HepG2 (cell line): ENCODE measurements at regions not wholly inside any gene's neighbourhood (a gene's known extent, or its start where the extent isn't known, plus 50 kb on each side); places are given as distances from the start of the nearest gene placed in this dataset.

ENCODE experiments used
- ATAC-seq: fragments of 200-7000 bp; cut with Tn5 transposase; 3 replicates; pipeline ENCODE4 v1.9.1; 2020; ENCODE audit warnings: mild to moderate bottlenecking, moderate library complexity
- BruUV-seq: library from RNA; stranded (reverse); fragments of 400-500 nt; replicated peaks from 2 replicates; lab custom pipeline; 2021; lab: Mats Ljungman, UMichigan
- CTCF ChIA-PET: fragments of 300-600 bp; formaldehyde crosslinking; extraction: SDS; loops from one replicate; lab custom pipeline; 2021; ENCODE audit warnings: low total read pairs, inconsistent platforms, low intra/inter-chr PET ratio; lab: Yijun Ruan, JAX
- POLR2A ChIA-PET: fragments of 350-600 bp; sonication (Branson Sonifier 250); formaldehyde crosslinking; loops from one replicate; lab custom pipeline; 2020; ENCODE audit warnings: antibody characterized with exemption, inconsistent platforms; lab: Yijun Ruan, JAX
- DNase-seq: peaks from one replicate; pipeline ENCODE4 v3.0.0-alpha.2; 2015; ENCODE audit warnings: low spot score
- FAIRE-seq: peaks from 3 replicates; lab custom pipeline; 2011; peaks lifted over from hg19 to GRCh38; lab: Jason Lieb, UNC
- H2AFZ ChIP-seq: one replicate; pipeline ENCODE4 v1.6.1; 2011; ENCODE audit warnings: low read length, inconsistent platforms
- H3K27ac ChIP-seq: fragments of 300-600 bp; 3 replicates; pipeline ENCODE4 v1.8.0; 2011; ENCODE audit warnings: mixed run types, mild to moderate bottlenecking, mixed read lengths, low read length, inconsistent platforms; ENCODE audit not compliant: insufficient read depth; ENCODE audit errors: extremely low read length
- H3K27me3 ChIP-seq, 2 experiments: fragments of 200-600 bp in 1 of 2; 2 replicates in 1 of 2; 3 replicates in 1 of 2; pipeline versions ENCODE4 v1.6.0 to v1.8.0; 2011; ENCODE audit warnings: low read length in 2 of 2, mild to moderate bottlenecking in 2 of 2, moderate library complexity in 2 of 2, inconsistent platforms in 1 of 2; ENCODE audit not compliant: insufficient read depth in 2 of 2, control insufficient read depth in 1 of 2
- H3K36me3 ChIP-seq, 2 experiments: fragments of 200-600 bp in 1 of 2; replicated peaks in 1 of 2; 2 replicates in 1 of 2; 3 replicates in 1 of 2; pipeline versions ENCODE4 v1.5.1 to v1.8.0; 2011; ENCODE audit warnings: low read length in 2 of 2, inconsistent platforms in 1 of 2; ENCODE audit not compliant: insufficient read depth in 2 of 2, control insufficient read depth in 1 of 2
- H3K4me1 ChIP-seq: 2 replicates; pipeline ENCODE4 v1.5.1; 2012; ENCODE audit warnings: low read length, inconsistent platforms; ENCODE audit not compliant: insufficient read depth
- H3K4me2 ChIP-seq: 2 replicates; pipeline ENCODE4 v1.6.0; 2011; ENCODE audit warnings: low read depth, low read length, inconsistent platforms
- H3K4me3 ChIP-seq, 3 experiments: fragments of 200-600 bp in 1 of 3; sonication (generic), shearing (Covaris generic) in 1 of 3; replicated peaks in 1 of 3; 2 replicates each; pipeline ENCODE4 v1.5.1; 2011 to 2016; ENCODE audit warnings: low read length in 3 of 3, inconsistent platforms in 2 of 3, low read depth in 2 of 3, mild to moderate bottlenecking in 2 of 3, control low read depth in 1 of 3, mixed read lengths in 1 of 3; ENCODE audit not compliant: insufficient read depth in 1 of 3
- H3K79me2 ChIP-seq: one replicate; pipeline ENCODE4 v1.6.1; 2011; ENCODE audit warnings: low read length, inconsistent platforms; ENCODE audit not compliant: insufficient read depth
- H3K9ac ChIP-seq: 2 replicates; pipeline ENCODE4 v1.6.0; 2011; ENCODE audit warnings: mild to moderate bottlenecking, low read depth, low read length, inconsistent platforms; ENCODE audit not compliant: insufficient read depth
- H3K9me3 ChIP-seq: 2 replicates; pipeline ENCODE4 v1.5.1; 2012; ENCODE audit warnings: mild to moderate bottlenecking, low read length
- H4K20me1 ChIP-seq: 2 replicates; pipeline ENCODE4 v1.6.0; 2011; ENCODE audit warnings: inconsistent platforms, mild to moderate bottlenecking, low read length, moderate library complexity; ENCODE audit not compliant: insufficient read depth
- AGO1 ChIP-seq: fragments of 200-400 bp; formaldehyde crosslinking; IDR thresholded peaks from 2 replicates; pipeline ENCODE4 v1.6.1; 2017; ENCODE audit warnings: mild to moderate bottlenecking, low read depth, low read length, moderate library complexity; ENCODE audit not compliant: poor library complexity, severe bottlenecking
- ARID2 ChIP-seq: sonication (generic); formaldehyde crosslinking; IDR thresholded peaks from 2 replicates; pipeline ENCODE4 v1.8.1; 2022; ENCODE audit warnings: mild to moderate bottlenecking, missing genetic modification reagents, borderline replicate concordance
- ELF4 ChIP-seq: sonication (generic); formaldehyde crosslinking; IDR thresholded peaks from 2 replicates; pipeline ENCODE4 v1.5.0; 2020; ENCODE audit warnings: missing genetic modification reagents, mild to moderate bottlenecking, moderate library complexity, borderline replicate concordance
- KAT7 ChIP-seq: IDR thresholded peaks from 2 replicates; pipeline ENCODE4 v1.6.1; 2018; ENCODE audit warnings: borderline replicate concordance, missing compliant biosample characterization
- PTBP1 ChIP-seq: fragments of 200-400 bp; formaldehyde crosslinking; IDR thresholded peaks from 2 replicates; pipeline ENCODE4 v1.6.1; 2018; ENCODE audit warnings: low read length, low read depth; ENCODE audit not compliant: poor library complexity, severe bottlenecking
- SALL1 ChIP-seq: sonication (generic); formaldehyde crosslinking; IDR thresholded peaks from 2 replicates; pipeline ENCODE4 v1.8.0; 2022; ENCODE audit warnings: mild to moderate bottlenecking, missing genetic modification reagents
- SRSF9 ChIP-seq: fragments of 200-400 bp; formaldehyde crosslinking; IDR thresholded peaks from 2 replicates; pipeline ENCODE4 v1.6.1; 2018; ENCODE audit warnings: borderline replicate concordance, mild to moderate bottlenecking, low read depth, low read length; ENCODE audit not compliant: insufficient read depth, poor library complexity, severe bottlenecking
- TRIM24 ChIP-seq: sonication (generic); formaldehyde crosslinking; IDR thresholded peaks from 2 replicates; pipeline ENCODE4 v1.8.0; 2022; ENCODE audit warnings: mild to moderate bottlenecking, missing genetic modification reagents
- ZBTB3 ChIP-seq: sonication (generic); formaldehyde crosslinking; IDR thresholded peaks from 2 replicates; pipeline ENCODE4 v1.4.0; 2020; ENCODE audit warnings: low read depth, mild to moderate bottlenecking, moderate library complexity, missing genetic modification reagents, borderline replicate concordance
- ZNF124 ChIP-seq: sonication (generic); formaldehyde crosslinking; IDR thresholded peaks from 2 replicates; pipeline ENCODE4 v1.4.0; 2020; ENCODE audit warnings: missing genetic modification reagents
- ZNF326 ChIP-seq: sonication (generic); formaldehyde crosslinking; IDR thresholded peaks from 2 replicates; pipeline ENCODE4 v1.4.0; 2020; ENCODE audit warnings: missing genetic modification reagents, borderline replicate concordance
- ZNF414 ChIP-seq: sonication (generic); formaldehyde crosslinking; IDR thresholded peaks from 2 replicates; pipeline ENCODE4 v1.5.0; 2020; ENCODE audit warnings: missing genetic modification reagents
- ZNF674 ChIP-seq: sonication (generic); formaldehyde crosslinking; IDR thresholded peaks from 2 replicates; pipeline ENCODE4 v1.5.0; 2020; ENCODE audit warnings: low read depth, mild to moderate bottlenecking, missing genetic modification reagents
- WGBS: methylation state at CpG from one replicate; pipeline ENCODE4 v1.1.6; 2017; ENCODE audit warnings: low lambda C conversion rate; 5-methylcytosine and 5-hydroxymethylcytosine counted together
- in situ Hi-C: cut with HindIII; loops from 2 replicates; pipeline ENCODE4 v1.10.0; 2017; ENCODE audit warnings: low pct_unique_long_range_greater_than_20kb; ENCODE audit not compliant: extremely low pct_ligation_motif_present
- intact Hi-C: fragments of 100-400 bp; cut with micrococcal nuclease; formaldehyde crosslinking; loops from one replicate; pipeline ENCODE4 v1.10.0; 2022; ENCODE audit not compliant: unreplicated experiment
- TF ChIP-seq, protein P1 (sequence below), 2 experiments: sonication (generic) in 1 of 2; formaldehyde crosslinking in 1 of 2; IDR thresholded peaks; 2 replicates each; pipeline versions ENCODE4 v1.4.0 to v1.6.1; 2016 to 2020; ENCODE audit warnings: borderline replicate concordance in 1 of 2, low read depth in 1 of 2, mild to moderate bottlenecking in 1 of 2, missing genetic modification reagents in 1 of 2
- TF ChIP-seq, protein P2 (sequence below): sonication (generic); formaldehyde crosslinking; IDR thresholded peaks from 2 replicates; pipeline ENCODE4 v1.4.0; 2020; ENCODE audit warnings: mild to moderate bottlenecking, missing genetic modification reagents
- TF ChIP-seq, protein P3 (sequence below): sonication (generic); formaldehyde crosslinking; IDR thresholded peaks from 2 replicates; pipeline ENCODE4 v1.8.0; 2022; ENCODE audit warnings: mild to moderate bottlenecking, missing genetic modification reagents, moderate library complexity

GRCh38 chr13:109381546-109382180 lies 404.7 kb downstream of the IRS2 start:
- Histone ChIP-seq H3K4me1 (no peaks in the 10 kb centered on the region), H3K9ac (no peak overlapping the region), H3K27ac (no peak overlapping the region), H3K9me3 (peaks cover 9% of the 10 kb centered on the region; the same call in 1 of the 2 replicates), H3K4me2 (no peak overlapping the region), H2AFZ (no peak overlapping the region), H3K36me3 (no peaks in the 10 kb centered on the region), H3K4me3 (no peak overlapping the region), H3K79me2 (no peaks in the 10 kb centered on the region), H4K20me1 (no peaks in the 10 kb centered on the region), H3K27me3 (no peaks in the 10 kb centered on the region)
- BruUV-seq = no TSS peak
- DNase-seq (no peak), ATAC-seq (no peak), FAIRE-seq (no peak)
- in situ Hi-C loops (no loop called here), intact Hi-C loops (no loop called here)
- WGBS = 33% methylated on average over 5 of the region's 5 CpGs
- CTCF ChIA-PET = no interaction called here
- POLR2A ChIA-PET = no interaction called here
- TF ChIP-seq ZNF674 (CRISPR knock-in tag) (no peak), ZNF326 (no peak), ZBTB3 (CRISPR knock-in tag) (no peak), ZNF414 (no peak), PTBP1 (no peak), SALL1 (no peak), ZNF124 (CRISPR knock-in tag) (no peak), TRIM24 (CRISPR knock-in tag) (no peak), ARID2 (no peak), AGO1 (no peak), KAT7 (CRISPR knock-in tag) (no peak), SRSF9 (no peak), ELF4 (CRISPR knock-in tag) (no peak)
- TF ChIP-seq, protein P1, sequence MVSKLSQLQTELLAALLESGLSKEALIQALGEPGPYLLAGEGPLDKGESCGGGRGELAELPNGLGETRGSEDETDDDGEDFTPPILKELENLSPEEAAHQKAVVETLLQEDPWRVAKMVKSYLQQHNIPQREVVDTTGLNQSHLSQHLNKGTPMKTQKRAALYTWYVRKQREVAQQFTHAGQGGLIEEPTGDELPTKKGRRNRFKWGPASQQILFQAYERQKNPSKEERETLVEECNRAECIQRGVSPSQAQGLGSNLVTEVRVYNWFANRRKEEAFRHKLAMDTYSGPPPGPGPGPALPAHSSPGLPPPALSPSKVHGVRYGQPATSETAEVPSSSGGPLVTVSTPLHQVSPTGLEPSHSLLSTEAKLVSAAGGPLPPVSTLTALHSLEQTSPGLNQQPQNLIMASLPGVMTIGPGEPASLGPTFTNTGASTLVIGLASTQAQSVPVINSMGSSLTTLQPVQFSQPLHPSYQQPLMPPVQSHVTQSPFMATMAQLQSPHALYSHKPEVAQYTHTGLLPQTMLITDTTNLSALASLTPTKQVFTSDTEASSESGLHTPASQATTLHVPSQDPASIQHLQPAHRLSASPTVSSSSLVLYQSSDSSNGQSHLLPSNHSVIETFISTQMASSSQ (IDR thresholded peaks at IDR 0.05; ENCODE audit: low read depth) = no peak
- TF ChIP-seq, protein P1 (CRISPR knock-in tag; IDR thresholded peaks at IDR 0.05; ENCODE audit: borderline replicate concordance) = no peak
- TF ChIP-seq, protein P2, sequence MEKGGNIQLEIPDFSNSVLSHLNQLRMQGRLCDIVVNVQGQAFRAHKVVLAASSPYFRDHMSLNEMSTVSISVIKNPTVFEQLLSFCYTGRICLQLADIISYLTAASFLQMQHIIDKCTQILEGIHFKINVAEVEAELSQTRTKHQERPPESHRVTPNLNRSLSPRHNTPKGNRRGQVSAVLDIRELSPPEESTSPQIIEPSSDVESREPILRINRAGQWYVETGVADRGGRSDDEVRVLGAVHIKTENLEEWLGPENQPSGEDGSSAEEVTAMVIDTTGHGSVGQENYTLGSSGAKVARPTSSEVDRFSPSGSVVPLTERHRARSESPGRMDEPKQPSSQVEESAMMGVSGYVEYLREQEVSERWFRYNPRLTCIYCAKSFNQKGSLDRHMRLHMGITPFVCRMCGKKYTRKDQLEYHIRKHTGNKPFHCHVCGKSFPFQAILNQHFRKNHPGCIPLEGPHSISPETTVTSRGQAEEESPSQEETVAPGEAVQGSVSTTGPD (CRISPR knock-in tag) = no peak
- TF ChIP-seq, protein P3, sequence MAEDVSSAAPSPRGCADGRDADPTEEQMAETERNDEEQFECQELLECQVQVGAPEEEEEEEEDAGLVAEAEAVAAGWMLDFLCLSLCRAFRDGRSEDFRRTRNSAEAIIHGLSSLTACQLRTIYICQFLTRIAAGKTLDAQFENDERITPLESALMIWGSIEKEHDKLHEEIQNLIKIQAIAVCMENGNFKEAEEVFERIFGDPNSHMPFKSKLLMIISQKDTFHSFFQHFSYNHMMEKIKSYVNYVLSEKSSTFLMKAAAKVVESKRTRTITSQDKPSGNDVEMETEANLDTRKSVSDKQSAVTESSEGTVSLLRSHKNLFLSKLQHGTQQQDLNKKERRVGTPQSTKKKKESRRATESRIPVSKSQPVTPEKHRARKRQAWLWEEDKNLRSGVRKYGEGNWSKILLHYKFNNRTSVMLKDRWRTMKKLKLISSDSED (CRISPR knock-in tag) = no peak
